ENCODE measurements at regions not wholly inside any gene's neighbourhood (a gene's known extent, or its start where the extent isn't known, plus 50 kb on each side); places are given as distances from the start of the nearest gene placed in this dataset.
"Not testable (repeated sequence)": the region's sequence is repeated elsewhere in the genome, so short reads cannot be mapped to it uniquely, and the experiment has no call there.

GRCh38 chr6:140155451-140156126, 781.1 kb upstream of the CITED2 start:
- DNase-seq (ENCODE audit: low read depth in 2 of 2): no peak

GRCh38 chr6:140153703-140154102, 779.3 kb upstream of the CITED2 start:
- DNase-seq (ENCODE audit: low read depth in 2 of 2): no peak

- DNase-seq (ENCODE audit: low read depth in 2 of 2): not testable (repeated sequence)
Measured at GRCh38 chr6:140147825-140148814, 773.7 kb upstream of the CITED2 start.

GRCh38 chr6:140140891-140141290, 766.4 kb upstream of the CITED2 start:
- no peak for DNase-seq (ENCODE audit: low read depth in 2 of 2)

- no peak for DNase-seq (ENCODE audit: low read depth in 2 of 2)
Measured at GRCh38 chr6:140138311-140139010, 764.0 kb upstream of the CITED2 start.

- DNase-seq (ENCODE audit: low read depth in 2 of 2): no peak
Measured at GRCh38 chr6:140134224-140134623, 759.8 kb upstream of the CITED2 start.

DNA sequence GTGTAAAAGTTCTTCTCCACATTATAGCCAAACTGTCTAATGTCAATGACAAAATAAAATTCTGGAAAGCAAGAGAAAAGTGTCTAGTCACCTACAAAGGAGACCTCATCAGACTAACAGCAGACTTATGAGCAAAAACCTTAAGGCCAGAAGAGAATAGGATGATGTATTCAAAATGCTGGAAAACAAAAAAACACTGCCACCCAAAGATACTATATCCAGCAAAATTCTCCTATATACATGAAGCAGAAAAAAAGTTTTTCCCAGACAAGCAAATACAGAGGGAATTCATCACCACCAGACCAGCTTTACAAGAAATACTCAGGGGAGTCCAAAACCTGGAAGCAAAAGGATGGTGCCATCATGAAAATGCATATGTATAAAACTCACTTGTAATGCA, 755.6 kb upstream of the CITED2 start:
- no peak for DNase-seq (ENCODE audit: low read depth in 2 of 2)

DNA sequence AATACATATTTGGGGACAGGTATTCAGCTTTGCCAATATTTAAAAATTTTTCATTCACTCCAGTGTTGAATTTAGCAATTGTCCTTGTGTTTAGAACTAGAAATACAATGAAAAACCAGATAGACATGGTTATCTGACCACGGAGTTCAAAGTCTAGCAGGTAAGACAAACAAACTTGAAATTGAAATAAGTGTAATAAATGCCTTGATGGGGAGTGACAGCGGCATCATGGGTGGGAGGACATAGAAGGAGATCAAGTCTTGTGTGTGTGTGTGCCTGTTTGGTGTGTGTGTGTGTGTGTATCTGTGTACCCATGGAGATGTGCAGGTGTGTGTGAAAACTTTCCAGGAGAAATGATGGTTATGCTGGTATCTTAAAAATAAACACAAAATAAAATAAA, 750.0 kb upstream of the CITED2 start:
- no peak for DNase-seq (ENCODE audit: low read depth in 2 of 2)

DNA sequence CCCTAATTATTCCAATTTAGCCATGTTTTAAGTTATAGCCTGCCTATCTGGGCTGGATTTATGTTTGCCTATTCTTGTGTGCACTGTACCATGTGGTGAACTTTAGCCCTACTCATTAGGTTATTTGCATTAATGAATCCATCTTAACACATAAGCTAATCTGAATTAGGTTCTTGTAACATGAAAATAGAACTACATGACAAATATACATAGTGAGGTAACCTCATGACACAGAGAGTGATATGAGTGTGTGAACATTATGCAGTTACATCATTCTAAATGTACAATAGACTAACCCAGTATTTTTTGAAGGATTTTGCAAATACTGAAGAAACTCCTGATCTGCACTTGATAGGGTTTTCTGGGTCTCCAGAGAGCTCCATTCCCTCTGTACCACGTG, 733.7 kb upstream of the CITED2 start:
- DNase-seq (ENCODE audit: low read depth in 2 of 2): no peak

DNA sequence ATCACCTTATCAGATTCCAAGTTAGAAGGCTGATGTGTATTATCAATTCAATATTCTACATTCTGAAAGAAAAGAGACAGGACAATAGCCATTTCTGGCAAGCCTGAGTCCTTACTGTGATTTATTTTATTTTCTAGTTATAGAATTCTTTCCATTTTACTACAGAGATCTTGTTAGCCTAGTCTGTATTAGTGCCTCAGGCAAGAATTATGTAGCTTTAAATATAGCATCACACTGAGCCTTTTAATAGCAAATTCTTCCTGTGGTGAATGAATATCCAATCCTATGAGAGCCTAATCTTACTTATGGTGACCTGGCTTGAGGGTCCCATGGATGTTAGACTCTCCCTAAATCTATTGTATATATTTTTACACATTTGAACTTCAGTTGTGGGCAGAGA, 732.8 kb upstream of the CITED2 start:
- DNase-seq (ENCODE audit: low read depth in 2 of 2): no peak

DNA sequence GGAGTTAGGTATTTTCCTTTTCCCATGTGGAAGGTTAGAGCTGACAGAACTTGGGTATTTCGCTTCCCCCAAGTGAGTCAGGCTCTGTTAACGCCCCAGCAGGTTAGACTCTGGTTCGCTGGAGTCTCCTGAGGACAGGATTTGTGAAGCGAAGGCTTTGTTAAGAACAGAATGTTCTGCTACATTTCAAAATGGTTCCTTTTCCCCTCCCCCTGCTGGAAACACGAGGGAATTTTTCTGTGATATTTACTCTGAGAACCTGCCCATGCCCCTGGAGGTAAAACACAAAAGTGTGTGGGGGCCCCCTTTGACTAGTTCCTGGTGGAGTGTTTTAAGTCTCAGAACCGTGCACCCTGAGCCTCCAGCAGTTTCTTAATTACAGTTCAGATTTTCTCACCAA, 731.4 kb upstream of the CITED2 start:
- DNase-seq (ENCODE audit: low read depth in 2 of 2): no peak

DNA sequence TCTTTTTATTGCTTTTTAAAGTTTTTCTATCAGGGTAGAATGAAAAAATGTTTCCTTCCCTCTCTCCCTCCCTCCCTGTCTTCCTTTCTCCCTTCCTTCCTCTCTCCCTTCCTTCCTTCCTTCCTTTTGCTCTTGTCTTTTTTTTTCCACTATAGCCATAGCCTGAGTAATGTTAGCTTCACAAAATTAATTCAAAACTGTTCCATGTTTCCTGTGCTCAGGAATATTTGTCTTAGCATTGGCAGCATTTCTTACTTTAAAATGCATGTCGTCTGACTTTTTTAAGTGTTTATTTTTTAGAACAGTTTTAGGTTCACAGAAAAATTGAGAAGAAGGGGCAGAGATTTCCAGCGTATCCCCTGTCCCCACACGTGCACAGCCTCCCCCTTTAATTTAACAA, 730.8 kb upstream of the CITED2 start:
- no peak for DNase-seq (ENCODE audit: low read depth in 2 of 2)

GRCh38 chr6:140101818-140102217, 727.4 kb upstream of the CITED2 start:
- DNase-seq (ENCODE audit: low read depth in 2 of 2): no peak

DNA sequence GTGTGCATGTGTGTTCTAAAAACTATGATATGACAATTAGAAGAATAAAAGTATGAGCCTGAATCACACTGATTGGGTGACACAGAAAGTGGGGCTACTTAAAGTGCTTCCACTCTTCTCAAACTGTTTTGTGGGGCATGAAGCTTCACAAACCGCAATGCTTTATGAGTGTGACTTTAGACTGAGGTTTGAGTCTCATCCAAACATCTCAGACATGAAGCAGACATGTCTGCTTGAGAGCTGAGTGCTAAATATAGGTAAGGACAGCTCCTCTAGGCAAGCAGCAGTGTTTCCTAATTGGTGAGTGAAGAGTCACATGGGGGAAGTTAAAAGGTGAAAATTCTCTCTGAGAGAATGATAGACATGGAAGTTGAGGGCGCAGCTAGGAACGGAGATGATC, 726.9 kb upstream of the CITED2 start:
- DNase-seq (ENCODE audit: low read depth in 2 of 2): no peak

DNA sequence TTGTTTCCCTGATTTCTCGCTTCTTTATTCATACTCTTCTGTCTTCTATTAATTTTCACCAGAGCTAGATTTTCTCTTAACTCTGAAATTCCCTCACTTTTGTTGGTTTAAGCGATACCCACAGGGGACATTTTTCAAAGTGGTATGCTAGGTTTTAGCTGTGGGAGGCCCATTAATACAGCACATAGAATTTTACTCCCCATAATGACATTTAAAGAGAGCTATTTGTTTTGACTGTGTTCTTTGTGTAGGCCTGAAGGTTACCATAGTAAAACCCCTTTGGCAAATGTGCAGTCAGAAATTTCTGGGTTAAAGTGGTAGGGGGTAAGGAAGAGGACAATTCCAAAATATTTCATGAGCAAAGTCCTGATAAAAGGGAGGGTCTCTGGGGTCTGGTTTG, 721.1 kb upstream of the CITED2 start:
- DNase-seq (ENCODE audit: low read depth in 2 of 2): no peak

DNA sequence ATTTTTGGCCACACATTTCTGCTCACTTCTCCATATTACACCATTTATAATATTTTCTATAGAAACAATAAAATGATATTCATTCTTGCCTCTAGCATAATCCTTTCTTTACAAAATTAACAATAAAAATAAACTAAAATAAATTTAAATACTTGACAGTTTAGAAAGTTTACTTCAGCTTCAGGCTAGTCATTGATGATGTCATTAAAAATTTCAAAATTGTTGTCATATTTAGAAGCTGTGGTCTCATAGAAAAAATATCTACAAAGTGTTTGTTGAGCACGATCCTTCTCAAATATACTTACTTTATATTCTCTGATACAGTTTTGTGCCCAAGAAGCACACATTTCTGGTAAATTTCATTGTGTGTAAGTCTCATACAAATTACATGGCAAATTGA, 717.4 kb upstream of the CITED2 start:
- DNase-seq (ENCODE audit: low read depth in 2 of 2): no peak

- DNase-seq (ENCODE audit: low read depth in 2 of 2): no peak
Measured at GRCh38 chr6:140090871-140091270, 716.4 kb upstream of the CITED2 start.

- no peak for DNase-seq (ENCODE audit: low read depth in 2 of 2)
Measured at GRCh38 chr6:140083375-140083774, 708.9 kb upstream of the CITED2 start.

GRCh38 chr6:140082867-140083297, 708.4 kb upstream of the CITED2 start:
- no peak for DNase-seq (ENCODE audit: low read depth in 2 of 2)

- no peak for DNase-seq (ENCODE audit: low read depth in 2 of 2)
Measured at GRCh38 chr6:140079328-140079727, 704.9 kb upstream of the CITED2 start.

GRCh38 chr6:140078561-140079125, 704.2 kb upstream of the CITED2 start:
- DNase-seq (ENCODE audit: low read depth in 2 of 2): no peak
